GM12878 (cell line): ENCODE measurements at regions not wholly inside any gene's neighbourhood (a gene's known extent, or its start where the extent isn't known, plus 50 kb on each side); places are given as distances from the start of the nearest gene placed in this dataset.

ENCODE experiments used
- ATAC-seq: fragments of 200-7000 bp; cut with Tn5 transposase; 3 replicates; pipeline ENCODE4 v1.9.1; 2020; ENCODE audit warnings: mild to moderate bottlenecking, moderate library complexity
- BruUV-seq: library from RNA; stranded (reverse); fragments of 400-500 nt; replicated peaks from 2 replicates; lab custom pipeline; 2021; lab: Mats Ljungman, UMichigan
- CTCF ChIA-PET: fragments of 300-600 bp; sonication (Branson Sonifier 250); formaldehyde crosslinking; extraction: SDS; loops from one replicate; lab custom pipeline; 2021; ENCODE audit warnings: inconsistent platforms; lab: Yijun Ruan, JAX
- POLR2A ChIA-PET: fragments of 350-600 bp; formaldehyde crosslinking; extraction: SDS; loops from one replicate; lab custom pipeline; 2021; ENCODE audit warnings: inconsistent platforms; lab: Charles Lee
- RAD21 ChIA-PET: fragments of 300-600 bp; sonication (Branson Sonifier 250); formaldehyde crosslinking; loops from one replicate; lab custom pipeline; 2023; ENCODE audit warnings: antibody characterized with exemption; ENCODE audit not compliant: unreplicated experiment; lab: Charles Lee
- SMC1A ChIA-PET: fragments of 300-600 bp; sonication (Branson Sonifier 250); formaldehyde crosslinking; loops from one replicate; lab custom pipeline; 2023; ENCODE audit not compliant: unreplicated experiment, uncharacterized antibody; lab: Charles Lee
- DNase-seq: peaks from one replicate; pipeline ENCODE4 v3.0.0-alpha.2; 2011; ENCODE audit warnings: low read depth, low spot score
- FAIRE-seq: peaks from 3 replicates; lab custom pipeline; 2011; peaks lifted over from hg19 to GRCh38; lab: Jason Lieb, UNC
- H2AFZ ChIP-seq: 2 replicates; pipeline ENCODE4 v1.6.0; 2011; ENCODE audit warnings: low read depth, low read length, control low read depth; ENCODE audit not compliant: control insufficient read depth
- H3K27ac ChIP-seq: 2 replicates; pipeline ENCODE4 v1.5.1; 2011; ENCODE audit warnings: control low read depth; ENCODE audit not compliant: control insufficient read depth, insufficient read depth
- H3K27me3 ChIP-seq, 2 experiments: replicated peaks in 1 of 2; 2 replicates each; pipeline versions ENCODE4 v1.6.0 to v1.6.1; 2011; ENCODE audit warnings: low read length in 1 of 2; ENCODE audit not compliant: control insufficient read depth in 2 of 2, insufficient read depth in 2 of 2
- H3K36me3 ChIP-seq, 2 experiments: 2 replicates each; pipeline ENCODE4 v1.5.1; 2011; ENCODE audit warnings: low read length in 1 of 2; ENCODE audit not compliant: control insufficient read depth in 2 of 2, insufficient read depth in 2 of 2
- H3K4me1 ChIP-seq: 2 replicates; pipeline ENCODE4 v1.6.1; 2011; ENCODE audit warnings: mild to moderate bottlenecking, low read length, moderate library complexity, mixed read lengths; ENCODE audit not compliant: control insufficient read depth, insufficient read depth
- H3K4me2 ChIP-seq: 2 replicates; pipeline ENCODE4 v1.6.0; 2011; ENCODE audit warnings: control low read depth; ENCODE audit not compliant: control insufficient read depth, insufficient read depth
- H3K4me3 ChIP-seq: fragments of 200-600 bp; sonication (generic); 2 replicates; pipeline ENCODE4 v1.5.1; 2016
- H3K79me2 ChIP-seq: 2 replicates; pipeline ENCODE4 v1.6.0; 2011; ENCODE audit warnings: low read length; ENCODE audit not compliant: control insufficient read depth, insufficient read depth
- H3K9ac ChIP-seq: 2 replicates; pipeline ENCODE4 v1.8.0; 2011; ENCODE audit warnings: low read length, control low read depth, mixed read lengths; ENCODE audit not compliant: control insufficient read depth, insufficient read depth
- H3K9me3 ChIP-seq: replicated peaks from 3 replicates; pipeline ENCODE4 v1.5.1; 2011; ENCODE audit warnings: mild to moderate bottlenecking, low read length; ENCODE audit not compliant: control insufficient read depth, insufficient read depth
- H4K20me1 ChIP-seq: 2 replicates; pipeline ENCODE4 v1.6.0; 2011; ENCODE audit not compliant: control insufficient read depth, insufficient read depth
- ATF3 ChIP-seq: IDR thresholded peaks from 2 replicates; pipeline ENCODE4 v1.6.1; 2011; ENCODE audit warnings: low read depth, mild to moderate bottlenecking, low read length, moderate library complexity, borderline replicate concordance; ENCODE audit errors: extremely low read depth
- BRCA1 ChIP-seq: IDR thresholded peaks from 2 replicates; pipeline ENCODE4 v1.6.1; 2011; ENCODE audit warnings: low read depth, low read length, improper control_type of control experiment
- CEBPZ ChIP-seq: fragments of 150-350 bp; IDR thresholded peaks from 2 replicates; pipeline ENCODE4 v1.6.1; 2016; ENCODE audit warnings: low read depth, low read length
- E2F8 ChIP-seq: fragments of 450-650 bp; IDR thresholded peaks from 2 replicates; pipeline ENCODE4 v1.6.1; 2018; ENCODE audit warnings: mild to moderate bottlenecking, low read depth, moderate library complexity; ENCODE audit not compliant: partially characterized antibody
- HSF1 ChIP-seq: fragments of 150-350 bp; IDR thresholded peaks from 2 replicates; pipeline ENCODE4 v1.6.1; 2014; ENCODE audit warnings: mild to moderate bottlenecking, low read depth, low read length
- IRF3 ChIP-seq: fragments of 450-650 bp; IDR thresholded peaks from 2 replicates; pipeline ENCODE4 v1.6.1; 2014; ENCODE audit warnings: mild to moderate bottlenecking
- SIN3A ChIP-seq: IDR thresholded peaks from 2 replicates; pipeline ENCODE4 v1.6.1; 2012; ENCODE audit warnings: low read depth, low read length, improper control_type of control experiment
- SMARCA5 ChIP-seq: fragments of 450-650 bp; IDR thresholded peaks from 2 replicates; pipeline ENCODE4 v1.6.1; 2017; ENCODE audit warnings: mild to moderate bottlenecking
- STAT1 ChIP-seq: fragments of 450-650 bp; conservative IDR thresholded peaks from 2 replicates; pipeline ENCODE4 v1.6.1; 2014; ENCODE audit warnings: antibody characterized with exemption, mild to moderate bottlenecking
- WRNIP1 ChIP-seq: IDR thresholded peaks from 2 replicates; pipeline ENCODE4 v1.6.1; 2011; ENCODE audit warnings: low read depth, low read length, improper control_type of control experiment, borderline replicate concordance
- ZBTB11 ChIP-seq: fragments of 450-650 bp; formaldehyde crosslinking; IDR thresholded peaks from 2 replicates; pipeline ENCODE4 v1.5.0; 2022; ENCODE audit warnings: mild to moderate bottlenecking, missing genetic modification characterization
- ZNF24 ChIP-seq: fragments of 450-650 bp; IDR thresholded peaks from 2 replicates; pipeline ENCODE4 v1.6.1; 2017; ENCODE audit warnings: antibody characterized with exemption, mild to moderate bottlenecking
- WGBS: methylation state at CpG from one replicate; pipeline ENCODE4 v1.1.6; 2016; ENCODE audit warnings: low lambda C conversion rate; ENCODE audit not compliant: insufficient replicate concordance, insufficient coverage; ENCODE audit errors: missing lambda C conversion rate; 5-methylcytosine and 5-hydroxymethylcytosine counted together
- in situ Hi-C: fragments of 300-500 bp; cut with MboI; formaldehyde crosslinking; loops from 9 replicates; pipeline ENCODE4 v1.14.3; 2018; ENCODE audit warnings: mixed read lengths
- intact Hi-C: fragments of 100-400 bp; cut with micrococcal nuclease; formaldehyde crosslinking; loops from one replicate; pipeline ENCODE4 v1.14.2; 2022; ENCODE audit not compliant: unreplicated experiment

- ChIA-PET SMC1A (interaction anchor here (0.6 to 1.9 kb wide), 2 partner anchors 12 to 80 kb away, joined by 3 to 4 read pairs; no protein-coding TSS in a partner anchor), POLR2A (no interaction called here), RAD21 (no interaction called here), CTCF (no interaction called here)
- no peak for ATAC-seq
- no TSS peak for BruUV-seq
- no peak overlapping the region for H2AFZ ChIP-seq
- H3K36me3 ChIP-seq = no peaks in the 10 kb centered on the region
- no peaks in the 10 kb centered on the region for H3K27me3 ChIP-seq
- no peak for DNase-seq
- WGBS = 0% methylated on average over 1 of the region's 1 CpG
- no peaks in the 10 kb centered on the region for H3K79me2 ChIP-seq
- intact Hi-C loops (no loop called here), in situ Hi-C loops (loop anchor here (25.0 kb wide), 1 partner anchor 660 kb away; no protein-coding TSS in a partner anchor)
- no peaks in the 10 kb centered on the region for H3K9me3 ChIP-seq
- H3K9ac ChIP-seq = no peak overlapping the region
- no peak overlapping the region for H3K27ac ChIP-seq
- no peak overlapping the region for H3K4me2 ChIP-seq
- no peak for FAIRE-seq
- H4K20me1 ChIP-seq = no peaks in the 10 kb centered on the region
- H3K4me1 ChIP-seq = no peaks in the 10 kb centered on the region
- H3K4me3 ChIP-seq = no peak overlapping the region
- TF ChIP-seq CEBPZ (no peak), E2F8 (no peak), SMARCA5 (no peak), BRCA1 (no peak), WRNIP1 (no peak), SIN3A (no peak), ZBTB11 (no peak), STAT1 (no peak), HSF1 (no peak), IRF3 (no peak), ZNF24 (no peak), ATF3 (no peak)
Measured at GRCh38 chr11:28677721-28678120, 569.5 kb downstream of the METTL15 start.
